GM03348 (cell line): ENCODE measurements at regions not wholly inside any gene's neighbourhood (a gene's known extent, or its start where the extent isn't known, plus 50 kb on each side); places are given as distances from the start of the nearest gene placed in this dataset.
A peak's percentile ranks its signal among the peaks of the same experiment; 100 is the strongest.

ENCODE experiments used
- DNase-seq: peaks from one replicate; pipeline ENCODE4 v3.0.0; 2012; ENCODE audit warnings: low spot score

GRCh38 chr7:117973975-117974374, 100.7 kb upstream of the CTTNBP2 start:
- DNase-seq, result no peak

- no peak for DNase-seq
These were observed 101.7 kb upstream of the CTTNBP2 start for GRCh38 chr7:117974891-117975290.

GRCh38 chr7:117975476-117975875, 102.2 kb upstream of the CTTNBP2 start:
- DNase-seq, result no peak

- DNase-seq, result no peak
These were observed 106.8 kb upstream of the CTTNBP2 start for GRCh38 chr7:117979954-117980497.

- DNase-seq, result no peak
These were observed 109.1 kb upstream of the CTTNBP2 start for GRCh38 chr7:117982071-117983055.

GRCh38 chr7:117986645-117987269, 113.5 kb upstream of the CTTNBP2 start:
- no peak for DNase-seq

- no peak for DNase-seq
These were observed 117.6 kb upstream of the CTTNBP2 start for GRCh38 chr7:117990834-117991233.

GRCh38 chr7:117992635-117993376, 119.6 kb upstream of the CTTNBP2 start:
- DNase-seq, result no peak

- peak; percentile 6 for DNase-seq
These were observed 120.2 kb upstream of the CTTNBP2 start for GRCh38 chr7:117993377-117994003.

- DNase-seq, result no peak
These were observed 122.8 kb upstream of the CTTNBP2 start for GRCh38 chr7:117995850-117996650.

- no peak for DNase-seq
These were observed 124.9 kb upstream of the CTTNBP2 start for GRCh38 chr7:117997862-117998825.

GRCh38 chr7:118000480-118001202, 127.4 kb upstream of the CTTNBP2 start:
- no peak for DNase-seq

- DNase-seq, result no peak
These were observed 130.2 kb upstream of the CTTNBP2 start for GRCh38 chr7:118003476-118003875.

GRCh38 chr7:118005026-118005425, 131.8 kb upstream of the CTTNBP2 start:
- DNase-seq, result no peak

- no peak for DNase-seq
These were observed 133.7 kb upstream of the CTTNBP2 start for GRCh38 chr7:118006979-118007378.

- DNase-seq, result no peak
These were observed 136.2 kb upstream of the CTTNBP2 start for GRCh38 chr7:118009419-118009818.

GRCh38 chr7:118011652-118012051, 138.4 kb upstream of the CTTNBP2 start:
- no peak for DNase-seq

- no peak for DNase-seq
These were observed 140.2 kb upstream of the CTTNBP2 start for GRCh38 chr7:118013252-118014010.
